Erythroblast (primary cell): ENCODE measurements at regions not wholly inside any gene's neighbourhood (a gene's known extent, or its start where the extent isn't known, plus 50 kb on each side); places are given as distances from the start of the nearest gene placed in this dataset.

ENCODE experiments used
- GATA1 ChIP-seq: IDR thresholded peaks from 2 replicates; pipeline ENCODE4 v1.6.1; 2011; ENCODE audit warnings: low read depth, mild to moderate bottlenecking, control low read depth, low read length, moderate library complexity
- POLR2A ChIP-seq: IDR thresholded peaks from 2 replicates; pipeline ENCODE4 v1.6.1; 2011; ENCODE audit warnings: mild to moderate bottlenecking, low read length

- TF ChIP-seq POLR2A: no peak
- TF ChIP-seq GATA1: no peak
These were observed 82.1 kb downstream of the CLDN34 start for GRCh38 chrX:10049236-10049635.
